DMS79 treated with DMSO at 0.1 percent for 48 hours (cell line): ENCODE measurements at regions not wholly inside any gene's neighbourhood (a gene's known extent, or its start where the extent isn't known, plus 50 kb on each side); places are given as distances from the start of the nearest gene placed in this dataset.
"Not testable (repeated sequence)": the region's sequence is repeated elsewhere in the genome, so short reads cannot be mapped to it uniquely, and the experiment has no call there.

Experiments used
- DNase-seq: peaks from one replicate; lab custom pipeline; 2025; lab: John Stamatoyannopoulos, UW

GRCh38 chr1:68780919-68781318 is 284.0 kb upstream of the DEPDC1 start:
- DNase-seq = no peak

GRCh38 chr1:68782890-68783289 is 286.0 kb upstream of the DEPDC1 start:
- no peak for DNase-seq

GRCh38 chr1:68785328-68785727 is 288.4 kb upstream of the DEPDC1 start:
- DNase-seq = no peak

- DNase-seq = no peak
Measured at GRCh38 chr1:68788762-68789161, 291.9 kb upstream of the DEPDC1 start.

GRCh38 chr1:68791800-68792199 is 294.9 kb upstream of the DEPDC1 start:
- no peak for DNase-seq

GRCh38 chr1:68795956-68796355 is 299.1 kb upstream of the DEPDC1 start:
- DNase-seq = no peak

- no peak for DNase-seq
Measured at GRCh38 chr1:68796888-68797287, 300.0 kb upstream of the DEPDC1 start.

GRCh38 chr1:68798071-68798470 is 301.2 kb upstream of the DEPDC1 start:
- no peak for DNase-seq

- DNase-seq = no peak
Measured at GRCh38 chr1:68799096-68799495, 302.2 kb upstream of the DEPDC1 start.

- no peak for DNase-seq
Measured at GRCh38 chr1:68800182-68800581, 303.3 kb upstream of the DEPDC1 start.

- DNase-seq = no peak
Measured at GRCh38 chr1:68801440-68801839, 304.6 kb upstream of the DEPDC1 start.

- DNase-seq = no peak
Measured at GRCh38 chr1:68805097-68805641, 308.3 kb upstream of the DEPDC1 start.

GRCh38 chr1:68808351-68808750 is 311.5 kb upstream of the DEPDC1 start:
- DNase-seq = no peak

- DNase-seq = peak; percentile 25
Measured at GRCh38 chr1:68811806-68812205, 314.9 kb upstream of the DEPDC1 start.

- no peak for DNase-seq
Measured at GRCh38 chr1:68812333-68812732, 315.5 kb upstream of the DEPDC1 start.

- no peak for DNase-seq
Measured at GRCh38 chr1:68814067-68814466, 317.2 kb upstream of the DEPDC1 start.

- no peak for DNase-seq
Measured at GRCh38 chr1:68815632-68816031, 318.8 kb upstream of the DEPDC1 start.

- not testable (repeated sequence) for DNase-seq
Measured at GRCh38 chr1:68817505-68818210, 320.8 kb upstream of the DEPDC1 start.

GRCh38 chr1:68819190-68819829 is 322.4 kb upstream of the DEPDC1 start:
- DNase-seq = no peak

- DNase-seq = no peak
Measured at GRCh38 chr1:68820151-68820550, 323.3 kb upstream of the DEPDC1 start.

- no peak for DNase-seq
Measured at GRCh38 chr1:68826836-68827235, 330.0 kb upstream of the DEPDC1 start.

- DNase-seq = no peak
Measured at GRCh38 chr1:68827261-68827660, 330.4 kb upstream of the DEPDC1 start.

GRCh38 chr1:68828013-68828412 is 331.1 kb upstream of the DEPDC1 start:
- no peak for DNase-seq

- DNase-seq = no peak
Measured at GRCh38 chr1:68831281-68831680, 334.4 kb upstream of the DEPDC1 start.
